ENCODE measurements at regions not wholly inside any gene's neighbourhood (a gene's known extent, or its start where the extent isn't known, plus 50 kb on each side); places are given as distances from the start of the nearest gene placed in this dataset.

GRCh38 chr16:13768471-13768870 is 151.5 kb upstream of the ERCC4 start:
- intact Hi-C loops (cut with DNase I) = no loop called here
- H3K36me3 ChIP-seq = no peaks in the 10 kb centered on the region
- 58 to 67% methylated on average over 4 of the region's 4 CpGs for WGBS, 2 donors

GRCh38 chr16:13770436-13770835 is 149.5 kb upstream of the ERCC4 start:
- no peak for DNase-seq
- Histone ChIP-seq H3K27me3 (no peaks in the 10 kb centered on the region), H3K36me3 (no peaks in the 10 kb centered on the region), H3K9me3 (no peaks in the 10 kb centered on the region), H3K27ac (no peak overlapping the region), H3K4me3 (no peak overlapping the region), H3K4me1 (no peaks in the 10 kb centered on the region)
- TF ChIP-seq POLR2A (IDR thresholded peaks at IDR 0.05) (no peak), CTCF (IDR thresholded peaks at IDR 0.05) (no peak)
- intact Hi-C loops (cut with DNase I) = no loop called here
- 91 to 93% methylated on average over 5 of the region's 5 CpGs for WGBS, 2 donors

More at GRCh38 chr16:13768471-13768870, 151.5 kb upstream of the ERCC4 start:
- Histone ChIP-seq H3K27ac (no peak overlapping the region), H3K4me1 (no peaks in the 10 kb centered on the region), H3K4me3 (no peak overlapping the region), H3K27me3 (no peaks in the 10 kb centered on the region), H3K9me3 (no peaks in the 10 kb centered on the region)
- TF ChIP-seq CTCF (IDR thresholded peaks at IDR 0.05) = no peak
- no peak for TF ChIP-seq POLR2A (IDR thresholded peaks at IDR 0.05)
- no peak for DNase-seq

GRCh38 chr16:13772782-13773181 is 147.2 kb upstream of the ERCC4 start:
- no peaks in the 10 kb centered on the region for H3K27me3 ChIP-seq
- no peak overlapping the region for H3K27ac ChIP-seq
- no peak for DNase-seq
- WGBS, 2 donors = 57 to 94% methylated on average over 1 of the region's 1 CpG
- intact Hi-C loops (cut with DNase I) = no loop called here
- TF ChIP-seq CTCF (IDR thresholded peaks at IDR 0.05) (no peak), POLR2A (IDR thresholded peaks at IDR 0.05) (no peak)
- no peaks in the 10 kb centered on the region for H3K9me3 ChIP-seq
- H3K4me1 ChIP-seq = no peaks in the 10 kb centered on the region
- H3K36me3 ChIP-seq = no peaks in the 10 kb centered on the region
- H3K4me3 ChIP-seq = no peak overlapping the region

- Histone ChIP-seq H3K36me3 (no peaks in the 10 kb centered on the region), H3K27me3 (peaks cover 0 to 5% (median 0%) of the 10 kb centered on the region in 4 donors), H3K27ac (no peak overlapping the region), H3K4me3 (no peak overlapping the region), H3K9me3 (no peaks in the 10 kb centered on the region), H3K4me1 (no peaks in the 10 kb centered on the region)
- DNase-seq = no peak
- TF ChIP-seq CTCF (IDR thresholded peaks at IDR 0.05) (no peak), POLR2A (IDR thresholded peaks at IDR 0.05) (no peak)
- 79 to 83% methylated on average over 11 to 12 of the region's 12 CpGs for WGBS, 2 donors
- intact Hi-C loops (cut with DNase I) = no loop called here
These were observed 140.3 kb upstream of the ERCC4 start for GRCh38 chr16:13779676-13780075.

GRCh38 chr16:13780406-13781168 is 139.4 kb upstream of the ERCC4 start:
- no peak for DNase-seq
- Histone ChIP-seq H3K27me3 (peaks cover 0 to 5% (median 0%) of the 10 kb centered on the region in 4 donors), H3K36me3 (no peaks in the 10 kb centered on the region), H3K9me3 (no peaks in the 10 kb centered on the region), H3K4me1 (no peaks in the 10 kb centered on the region), H3K4me3 (no peak overlapping the region), H3K27ac (no peak overlapping the region)
- no peak for TF ChIP-seq CTCF (IDR thresholded peaks at IDR 0.05)
- no peak for TF ChIP-seq POLR2A (IDR thresholded peaks at IDR 0.05)
- WGBS, 2 donors = 30 to 33% methylated on average over 6 to 7 of the region's 7 CpGs
- intact Hi-C loops (cut with DNase I) = no loop called here
